ENCODE measurements at regions not wholly inside any gene's neighbourhood (a gene's known extent, or its start where the extent isn't known, plus 50 kb on each side); places are given as distances from the start of the nearest gene placed in this dataset.
"Not testable (repeated sequence)": the region's sequence is repeated elsewhere in the genome, so short reads cannot be mapped to it uniquely, and the experiment has no call there.

DNA sequence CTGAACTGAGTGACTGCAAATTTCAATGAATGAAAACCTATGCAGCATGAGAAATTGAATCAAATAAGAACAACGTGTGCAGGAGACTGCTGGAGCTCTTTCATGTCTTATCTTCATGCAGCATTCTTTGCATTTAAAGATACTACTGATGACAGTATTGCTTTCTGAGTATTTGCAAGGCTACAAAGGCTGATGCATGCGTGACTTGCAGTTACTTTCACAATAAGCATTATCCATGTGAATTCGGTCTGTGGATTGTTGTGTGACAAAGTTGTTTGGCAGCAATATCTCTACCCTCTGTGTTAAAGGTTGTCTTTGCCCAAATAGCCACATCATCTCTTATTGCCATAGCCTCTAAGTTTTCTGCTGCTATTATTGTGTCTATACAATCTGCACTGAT is 102.1 kb upstream of the FBXL17 start:
- H3K27ac ChIP-seq: no peak overlapping the region
- no peak overlapping the region for H3K4me3 ChIP-seq
- TF ChIP-seq Cebpa-rat (IDR thresholded peaks at IDR 0.05): no peak
- H3K4me1 ChIP-seq: peaks cover 19% of the 10 kb centered on the region
- no peaks in the 10 kb centered on the region for H3K27me3 ChIP-seq
- no peaks in the 10 kb centered on the region for H4K20me1 ChIP-seq
- no peak overlapping the region for H3K9ac ChIP-seq
- no peaks in the 10 kb centered on the region for H3K9me3 ChIP-seq
- H3K4me2 ChIP-seq: 0 out of 2 replicates have a peak overlapping the region, but pooled peaks have one; percentile 11
- no peaks in the 10 kb centered on the region for H3K36me3 ChIP-seq

GRCh38 chr5:108481355-108481931 is 99.5 kb upstream of the FBXL17 start:
- Histone ChIP-seq H3K27me3 (no peaks in the 10 kb centered on the region), H3K4me2 (no peak overlapping the region), H3K4me1 (peaks cover 5% of the 10 kb centered on the region; the same call in 1 of the 2 replicates), H3K27ac (no peak overlapping the region), H3K36me3 (no peaks in the 10 kb centered on the region), H3K9ac (no peak overlapping the region), H4K20me1 (no peaks in the 10 kb centered on the region), H3K4me3 (no peak overlapping the region), H3K9me3 (no peaks in the 10 kb centered on the region)
- no peak for TF ChIP-seq Cebpa-rat (IDR thresholded peaks at IDR 0.05)

- Histone ChIP-seq H3K36me3 (no peaks in the 10 kb centered on the region), H3K9ac (no peak overlapping the region), H3K4me3 (no peak overlapping the region), H4K20me1 (no peaks in the 10 kb centered on the region), H3K4me2 (no peak overlapping the region), H3K27me3 (no peaks in the 10 kb centered on the region), H3K4me1 (no peaks in the 10 kb centered on the region), H3K9me3 (no peaks in the 10 kb centered on the region), H3K27ac (no peak overlapping the region)
- TF ChIP-seq Cebpa-rat (IDR thresholded peaks at IDR 0.05): no peak
Measured at GRCh38 chr5:108472237-108472636, 90.3 kb upstream of the FBXL17 start.

DNA sequence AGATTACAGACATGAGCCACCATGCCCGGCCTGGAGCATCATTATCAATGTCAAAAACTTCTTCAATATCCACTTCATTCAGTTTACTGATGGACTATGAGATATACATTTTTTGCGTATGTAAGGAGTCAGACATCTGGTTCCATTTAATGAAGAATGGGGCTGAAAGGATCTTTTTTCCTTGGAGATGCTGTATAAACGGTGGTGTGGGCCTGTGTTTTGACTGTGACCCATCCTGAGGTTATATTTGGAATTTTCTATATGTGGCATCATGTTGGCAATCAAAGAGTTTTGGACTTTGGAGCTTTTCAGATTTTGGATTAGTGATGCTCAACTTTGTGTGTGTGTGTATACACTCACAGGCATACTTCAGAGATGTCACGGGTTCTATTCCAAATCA is 85.7 kb upstream of the FBXL17 start:
- peaks cover under 1% of the 10 kb centered on the region; the same call in 1 of the 2 replicates for H3K4me1 ChIP-seq

GRCh38 chr5:108461628-108462367 is 79.9 kb upstream of the FBXL17 start:
- Histone ChIP-seq H3K4me2 (peak overlapping the region; percentile 55), H3K4me1 (peaks cover 18% of the 10 kb centered on the region), H3K9ac (no peak overlapping the region), H4K20me1 (no peaks in the 10 kb centered on the region), H3K36me3 (no peaks in the 10 kb centered on the region), H3K27me3 (no peaks in the 10 kb centered on the region), H3K9me3 (no peaks in the 10 kb centered on the region), H3K4me3 (no peak overlapping the region), H3K27ac (0 out of 2 replicates have a peak overlapping the region, but pooled peaks have one; percentile 1)
- no peak for TF ChIP-seq Cebpa-rat (IDR thresholded peaks at IDR 0.05)

More for the DNA sequence above, 85.7 kb upstream of the FBXL17 start:
- Histone ChIP-seq H3K27ac (no peak overlapping the region), H4K20me1 (no peaks in the 10 kb centered on the region), H3K4me2 (no peak overlapping the region), H3K9ac (no peak overlapping the region), H3K27me3 (no peaks in the 10 kb centered on the region), H3K4me3 (no peak overlapping the region), H3K9me3 (no peaks in the 10 kb centered on the region), H3K36me3 (no peaks in the 10 kb centered on the region)
- TF ChIP-seq Cebpa-rat (IDR thresholded peaks at IDR 0.05): no peak

GRCh38 chr5:108459769-108460168 is 77.9 kb upstream of the FBXL17 start:
- Histone ChIP-seq H4K20me1 (no peaks in the 10 kb centered on the region), H3K9ac (no peak overlapping the region), H3K4me1 (peaks cover 18% of the 10 kb centered on the region), H3K36me3 (no peaks in the 10 kb centered on the region), H3K4me2 (no peak overlapping the region), H3K4me3 (no peak overlapping the region), H3K27ac (no peak overlapping the region), H3K9me3 (peaks cover 11% of the 10 kb centered on the region), H3K27me3 (no peaks in the 10 kb centered on the region)
- TF ChIP-seq Cebpa-rat (IDR thresholded peaks at IDR 0.05): no peak

DNA sequence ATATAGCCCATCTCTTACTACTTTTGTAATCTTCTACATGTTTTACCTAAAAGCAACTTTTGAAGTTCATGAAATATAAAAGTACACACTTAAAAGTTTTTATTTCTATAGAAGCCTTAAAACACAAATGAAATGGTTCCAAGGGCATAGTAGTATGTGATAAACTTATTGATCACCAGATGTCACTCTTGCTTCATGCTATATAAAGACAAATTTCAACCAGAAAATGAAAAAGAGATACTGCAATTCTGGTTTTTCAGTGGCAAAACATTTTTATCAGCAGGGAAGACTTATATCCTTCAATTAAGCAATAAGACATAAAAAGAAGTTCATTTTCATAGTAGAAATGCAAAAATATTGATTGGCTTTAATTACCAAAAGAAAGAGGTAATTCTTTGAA is 69.4 kb upstream of the FBXL17 start:
- Histone ChIP-seq H3K4me3 (no peak overlapping the region), H4K20me1 (no peaks in the 10 kb centered on the region), H3K9ac (no peak overlapping the region), H3K4me2 (no peak overlapping the region), H3K27ac (no peak overlapping the region), H3K9me3 (peaks cover 32% of the 10 kb centered on the region), H3K4me1 (no peaks in the 10 kb centered on the region), H3K27me3 (no peaks in the 10 kb centered on the region; the same call in 1 of the 2 replicates), H3K36me3 (no peaks in the 10 kb centered on the region)
- TF ChIP-seq Cebpa-rat (IDR thresholded peaks at IDR 0.05): no peak

GRCh38 chr5:108444130-108444529 is 62.2 kb upstream of the FBXL17 start:
- not testable (repeated sequence) for H3K27ac ChIP-seq, H3K4me3 ChIP-seq, H3K4me1 ChIP-seq, H3K36me3 ChIP-seq, H3K27me3 ChIP-seq, H3K4me2 ChIP-seq, H4K20me1 ChIP-seq, H3K9ac ChIP-seq
- 0 out of 2 replicates have a peak, but pooled peaks cover 13% of the 10 kb centered on the region for H3K9me3 ChIP-seq

DNA sequence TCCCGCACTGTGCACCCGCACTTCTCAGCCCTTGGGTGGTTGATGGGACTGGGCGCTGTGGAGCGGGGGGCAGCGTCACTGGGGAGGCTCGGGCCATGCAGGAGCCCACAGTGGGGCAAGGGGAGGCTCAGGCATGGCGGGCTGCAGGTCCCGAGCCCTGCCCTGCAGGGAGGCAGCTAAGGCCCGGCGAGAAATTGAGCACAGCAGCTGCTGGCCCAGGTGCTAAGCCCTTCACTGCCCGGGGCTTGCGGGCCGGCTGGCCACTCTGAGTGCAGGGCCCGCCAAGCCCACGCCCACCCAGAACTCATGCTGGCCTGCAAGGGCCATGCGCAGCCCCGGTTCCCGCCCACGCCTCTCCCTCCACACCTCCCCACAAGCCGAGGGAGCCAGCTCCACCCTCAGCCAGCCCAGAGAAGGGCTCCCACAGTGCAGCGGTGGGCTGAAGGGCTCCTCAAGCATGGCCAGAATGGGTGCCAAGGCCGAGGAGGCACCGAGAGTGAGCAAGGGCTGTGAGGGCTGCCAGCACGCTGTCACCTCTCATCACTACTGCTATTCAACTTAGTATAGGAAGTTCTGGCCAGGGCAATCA is 60.3 kb upstream of the FBXL17 start:
- H3K27me3 ChIP-seq, H3K4me2 ChIP-seq, H3K4me1 ChIP-seq, H3K4me3 ChIP-seq, H3K36me3 ChIP-seq, H3K27ac ChIP-seq, H4K20me1 ChIP-seq, H3K9ac ChIP-seq: not testable (repeated sequence)
- H3K9me3 ChIP-seq: 0 out of 2 replicates have a peak, but pooled peaks cover 13% of the 10 kb centered on the region

DNA sequence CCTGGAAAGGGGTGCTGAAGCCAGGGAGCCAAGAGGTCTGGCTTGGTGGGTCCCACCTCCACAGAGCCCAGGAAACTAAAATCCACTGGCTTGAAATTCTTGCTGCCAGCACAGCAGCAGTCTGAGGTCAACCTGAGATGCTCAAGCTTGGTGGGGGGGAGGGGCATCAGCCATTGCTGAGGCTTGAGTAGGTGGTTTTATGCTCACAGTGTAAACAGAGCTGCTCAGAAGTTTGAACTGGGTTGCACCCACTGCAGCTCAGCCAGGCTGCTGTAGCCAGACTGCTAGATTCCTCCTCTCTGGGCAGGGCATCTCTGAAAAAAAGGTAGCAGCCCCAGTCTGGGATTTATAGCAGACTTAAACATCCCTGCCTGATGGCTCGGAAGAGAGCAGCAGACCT is 55.5 kb upstream of the FBXL17 start:
- Histone ChIP-seq H3K9me3 (0 out of 2 replicates have a peak, but pooled peaks cover 13% of the 10 kb centered on the region), H3K4me1 (peaks cover 7% of the 10 kb centered on the region), H4K20me1 (no peaks in the 10 kb centered on the region), H3K9ac (no peak overlapping the region), H3K27me3 (no peaks in the 10 kb centered on the region), H3K4me2 (no peak overlapping the region), H3K27ac (no peak overlapping the region), H3K4me3 (no peak overlapping the region), H3K36me3 (no peaks in the 10 kb centered on the region)
- TF ChIP-seq Cebpa-rat (IDR thresholded peaks at IDR 0.05): no peak
